ENCODE measurements at regions not wholly inside any gene's neighbourhood (a gene's known extent, or its start where the extent isn't known, plus 50 kb on each side); places are given as distances from the start of the nearest gene placed in this dataset.

DNA sequence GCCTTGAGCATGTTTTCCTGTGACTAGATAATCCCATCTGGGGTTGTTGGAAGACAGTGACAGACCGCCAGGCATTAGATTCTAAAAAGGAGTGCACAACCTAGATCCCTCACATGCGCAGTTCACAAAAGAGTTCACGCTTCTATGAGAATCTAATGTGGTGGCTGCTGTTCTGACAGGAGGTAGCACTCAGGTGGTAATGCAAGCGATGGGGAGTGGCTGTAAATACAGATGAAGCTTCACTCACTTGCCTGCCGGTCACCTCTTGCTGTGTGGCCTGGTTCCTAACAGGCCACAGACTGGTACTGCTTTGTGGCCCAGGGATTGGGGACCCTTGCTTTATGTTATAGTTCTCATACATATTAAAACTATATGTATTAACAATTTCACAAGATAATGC lies 81.9 kb upstream of the TMLHE start:
- DNase-seq (ENCODE audit: low read depth in 3 of 3) = no peak

- DNase-seq (ENCODE audit: low read depth in 3 of 3) = no peak
Observed at GRCh38 chrX:155682834-155683233, 70.1 kb upstream of the TMLHE start.

DNA sequence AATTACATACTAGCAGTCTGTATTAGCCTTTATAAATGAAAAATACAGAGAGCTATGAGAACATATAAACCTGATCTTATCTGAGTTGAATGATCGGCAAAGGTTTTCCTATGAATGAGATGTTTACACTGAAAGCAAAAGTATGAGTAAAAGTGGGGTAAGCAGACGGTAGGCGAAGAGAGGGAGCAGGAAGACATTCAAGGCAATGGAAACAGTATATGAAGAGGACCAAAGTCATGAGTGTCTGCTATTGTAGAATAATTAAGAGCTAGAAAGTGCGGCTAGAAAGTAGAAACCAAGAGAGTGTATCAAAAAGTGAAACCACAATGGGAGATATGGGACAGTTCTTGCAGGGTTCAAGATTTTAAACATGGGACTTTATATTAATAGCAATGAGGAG lies 67.0 kb upstream of the TMLHE start:
- no peak for DNase-seq (ENCODE audit: low read depth in 3 of 3)

DNA sequence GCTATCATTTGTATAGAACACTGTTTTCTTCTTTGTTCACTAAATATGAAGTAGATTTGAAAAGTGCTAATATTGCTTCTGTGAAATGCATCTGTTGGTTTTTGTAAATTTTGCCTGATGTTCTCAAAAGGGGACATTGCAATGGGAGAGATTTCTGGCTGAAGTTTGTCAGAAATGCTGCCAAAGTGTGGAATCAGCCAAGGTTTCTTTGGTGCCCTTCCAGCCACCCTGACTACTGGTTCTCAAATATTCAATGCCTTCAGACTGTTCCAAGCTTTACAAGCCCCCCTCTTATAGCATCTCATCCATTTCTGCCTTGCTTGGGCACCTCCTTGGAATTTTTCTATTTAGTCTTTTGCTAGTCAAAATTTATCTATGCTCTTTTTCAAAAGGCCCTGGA lies 60.6 kb upstream of the TMLHE start:
- DNase-seq (ENCODE audit: low read depth in 3 of 3) = no peak

- DNase-seq (ENCODE audit: low read depth in 3 of 3) = no peak
Observed at GRCh38 chrX:155666741-155667140, 54.0 kb upstream of the TMLHE start.

All from stimulated activated CD4-positive, alpha-beta T cell treated with anti-CD3 and anti-CD28 coated beads, TNF-alpha, amount 100 ng/mL, for 24 hours (primary cell).